ENCODE measurements at regions not wholly inside any gene's neighbourhood (a gene's known extent, or its start where the extent isn't known, plus 50 kb on each side); places are given as distances from the start of the nearest gene placed in this dataset.

- no peak for TF ChIP-seq EZH2 (IDR thresholded peaks at IDR 0.05; ENCODE audit: borderline replicate concordance)
- TF ChIP-seq CTCF (IDR thresholded peaks at IDR 0.05; ENCODE audit: poor library complexity): no peak
Measured at GRCh38 chr9:107881626-107882300, 392.2 kb upstream of the KLF4 start.
